HUES64 (cell line): ENCODE measurements at regions not wholly inside any gene's neighbourhood (a gene's known extent, or its start where the extent isn't known, plus 50 kb on each side); places are given as distances from the start of the nearest gene placed in this dataset.

Source experiments
- H3K27ac ChIP-seq: 2 replicates; pipeline ENCODE4 v1.7.0; 2013; ENCODE audit warnings: low read depth, low read length, inconsistent platforms
- H3K27me3 ChIP-seq: 2 replicates; pipeline ENCODE4 v1.6.1; 2013; ENCODE audit warnings: mild to moderate bottlenecking, low read length; ENCODE audit not compliant: insufficient read depth
- H3K36me3 ChIP-seq: 2 replicates; pipeline ENCODE4 v1.6.1; 2013; ENCODE audit warnings: mild to moderate bottlenecking, low read length; ENCODE audit not compliant: insufficient read depth
- H3K4me1 ChIP-seq: 2 replicates; pipeline ENCODE4 v1.6.1; 2013; ENCODE audit warnings: mild to moderate bottlenecking, low read length, moderate library complexity; ENCODE audit not compliant: insufficient read depth
- H3K4me3 ChIP-seq: 2 replicates; pipeline ENCODE4 v1.5.1; 2013; ENCODE audit warnings: mild to moderate bottlenecking, low read length, moderate library complexity
- H3K9ac ChIP-seq: 2 replicates; pipeline ENCODE4 v1.6.1; 2013; ENCODE audit warnings: mild to moderate bottlenecking, low read depth, low read length
- H3K9me3 ChIP-seq: 2 replicates; pipeline ENCODE4 v1.6.1; 2013; ENCODE audit warnings: low read depth, low read length; ENCODE audit not compliant: insufficient read depth
- WGBS: fragments of 150-250, 120-280 bp; methylation state at CpG from one replicate; pipeline ENCODE4 v1.1.7; 2013; ENCODE audit warnings: missing lambda C conversion rate; 5-methylcytosine and 5-hydroxymethylcytosine counted together

- Histone ChIP-seq H3K27me3 (no peaks in the 10 kb centered on the region), H3K4me1 (0 out of 2 replicates have a peak, but pooled peaks cover 4% of the 10 kb centered on the region), H3K36me3 (no peaks in the 10 kb centered on the region), H3K9me3 (no peaks in the 10 kb centered on the region), H3K4me3 (peak overlapping the region; percentile 64), H3K9ac (no peak overlapping the region), H3K27ac (no peak overlapping the region)
- 9% methylated on average over 21 of the region's 22 CpGs for WGBS
Observed at GRCh38 chr1:201614262-201615015, 75.5 kb downstream of the NAV1 start.

- Histone ChIP-seq H3K27ac (no peak overlapping the region), H3K4me1 (0 out of 2 replicates have a peak, but pooled peaks cover 9% of the 10 kb centered on the region), H3K36me3 (no peaks in the 10 kb centered on the region), H3K9ac (no peak overlapping the region), H3K27me3 (no peaks in the 10 kb centered on the region), H3K4me3 (no peak overlapping the region), H3K9me3 (no peaks in the 10 kb centered on the region)
- 86% methylated on average over 3 of the region's 3 CpGs for WGBS
Observed at GRCh38 chr1:201617157-201617556, 78.2 kb downstream of the NAV1 start.

- Histone ChIP-seq H3K4me3 (no peak overlapping the region), H3K27ac (no peak overlapping the region)
- WGBS, result 82% methylated on average over 3 of the region's 3 CpGs
Observed at GRCh38 chr1:201618389-201618788, 79.5 kb downstream of the NAV1 start.

GRCh38 chr1:201618905-201619304, 80.0 kb downstream of the NAV1 start:
- WGBS, result 80% methylated on average over 5 of the region's 5 CpGs
- H3K27ac ChIP-seq, result no peak overlapping the region
- no peaks in the 10 kb centered on the region for H3K9me3 ChIP-seq
- H3K4me1 ChIP-seq, result 0 out of 2 replicates have a peak, but pooled peaks cover 10% of the 10 kb centered on the region
- H3K27me3 ChIP-seq, result no peaks in the 10 kb centered on the region
- no peaks in the 10 kb centered on the region for H3K36me3 ChIP-seq
- H3K9ac ChIP-seq, result no peak overlapping the region
- no peak overlapping the region for H3K4me3 ChIP-seq

More at GRCh38 chr1:201618389-201618788, 79.5 kb downstream of the NAV1 start:
- Histone ChIP-seq H3K4me1 (0 out of 2 replicates have a peak, but pooled peaks cover 10% of the 10 kb centered on the region), H3K27me3 (no peaks in the 10 kb centered on the region), H3K36me3 (no peaks in the 10 kb centered on the region), H3K9me3 (no peaks in the 10 kb centered on the region), H3K9ac (no peak overlapping the region)

GRCh38 chr1:201619513-201619912, 80.6 kb downstream of the NAV1 start:
- Histone ChIP-seq H3K4me3 (no peak overlapping the region), H3K36me3 (no peaks in the 10 kb centered on the region), H3K9me3 (no peaks in the 10 kb centered on the region), H3K27me3 (no peaks in the 10 kb centered on the region), H3K4me1 (0 out of 2 replicates have a peak, but pooled peaks cover 10% of the 10 kb centered on the region), H3K27ac (no peak overlapping the region), H3K9ac (no peak overlapping the region)
- 92% methylated on average over 1 of the region's 1 CpG for WGBS

GRCh38 chr1:201622353-201622752, 83.4 kb downstream of the NAV1 start:
- 85% methylated on average over 4 of the region's 4 CpGs for WGBS
- no peak overlapping the region for H3K9ac ChIP-seq
- no peaks in the 10 kb centered on the region for H3K27me3 ChIP-seq

GRCh38 chr1:201622824-201623223, 83.9 kb downstream of the NAV1 start:
- Histone ChIP-seq H3K36me3 (no peaks in the 10 kb centered on the region), H3K4me3 (no peak overlapping the region), H3K9ac (no peak overlapping the region), H3K27ac (no peak overlapping the region), H3K9me3 (no peaks in the 10 kb centered on the region), H3K27me3 (no peaks in the 10 kb centered on the region), H3K4me1 (0 out of 2 replicates have a peak, but pooled peaks cover 10% of the 10 kb centered on the region)
- WGBS, result 95% methylated on average over 15 of the region's 15 CpGs

More at GRCh38 chr1:201622353-201622752, 83.4 kb downstream of the NAV1 start:
- H3K36me3 ChIP-seq, result no peaks in the 10 kb centered on the region
- no peak overlapping the region for H3K27ac ChIP-seq
- H3K4me3 ChIP-seq, result no peak overlapping the region
- 0 out of 2 replicates have a peak, but pooled peaks cover 10% of the 10 kb centered on the region for H3K4me1 ChIP-seq
- no peaks in the 10 kb centered on the region for H3K9me3 ChIP-seq

GRCh38 chr1:201624741-201625225, 85.9 kb downstream of the NAV1 start:
- no peaks in the 10 kb centered on the region for H3K36me3 ChIP-seq
- H3K4me1 ChIP-seq, result peaks cover 16% of the 10 kb centered on the region; the same call in 1 of the 2 replicates
- no peak overlapping the region for H3K4me3 ChIP-seq
- no peak overlapping the region for H3K9ac ChIP-seq
- no peak overlapping the region for H3K27ac ChIP-seq
- H3K9me3 ChIP-seq, result no peaks in the 10 kb centered on the region
- no peaks in the 10 kb centered on the region for H3K27me3 ChIP-seq
- WGBS, result 88% methylated on average over 4 of the region's 4 CpGs

GRCh38 chr1:201625226-201625761, 86.4 kb downstream of the NAV1 start:
- H3K36me3 ChIP-seq, result no peaks in the 10 kb centered on the region
- no peak overlapping the region for H3K9ac ChIP-seq
- H3K27ac ChIP-seq, result no peak overlapping the region
- 86% methylated on average over 3 of the region's 3 CpGs for WGBS
- no peak overlapping the region for H3K4me3 ChIP-seq
- H3K9me3 ChIP-seq, result no peaks in the 10 kb centered on the region
- peaks cover 18% of the 10 kb centered on the region for H3K4me1 ChIP-seq
- H3K27me3 ChIP-seq, result no peaks in the 10 kb centered on the region

GRCh38 chr1:201625851-201626251, 86.9 kb downstream of the NAV1 start:
- H3K9ac ChIP-seq, result no peak overlapping the region
- H3K36me3 ChIP-seq, result no peaks in the 10 kb centered on the region
- H3K4me1 ChIP-seq, result peaks cover 23% of the 10 kb centered on the region
- H3K4me3 ChIP-seq, result no peak overlapping the region
- H3K27me3 ChIP-seq, result no peaks in the 10 kb centered on the region
- no peak overlapping the region for H3K27ac ChIP-seq
- 95% methylated on average over 3 of the region's 3 CpGs for WGBS
- H3K9me3 ChIP-seq, result no peaks in the 10 kb centered on the region

- H3K27ac ChIP-seq, result no peak overlapping the region
- H3K9ac ChIP-seq, result no peak overlapping the region
- no peaks in the 10 kb centered on the region for H3K27me3 ChIP-seq
- WGBS, result 94% methylated on average over 4 of the region's 4 CpGs
- peaks cover 22% of the 10 kb centered on the region for H3K4me1 ChIP-seq
- no peaks in the 10 kb centered on the region for H3K9me3 ChIP-seq
- H3K36me3 ChIP-seq, result no peaks in the 10 kb centered on the region
- H3K4me3 ChIP-seq, result no peak overlapping the region
Observed at GRCh38 chr1:201626629-201627275, 87.8 kb downstream of the NAV1 start.
